K562 (cell line): ENCODE measurements at regions not wholly inside any gene's neighbourhood (a gene's known extent, or its start where the extent isn't known, plus 50 kb on each side); places are given as distances from the start of the nearest gene placed in this dataset.

Source experiments
- DACH1 ChIP-seq: fragments of 450-650 bp; IDR thresholded peaks from 2 replicates; pipeline ENCODE4 v1.6.1; 2018; ENCODE audit not compliant: partially characterized antibody
- DPF2 ChIP-seq: fragments of 450-650 bp; IDR thresholded peaks from 2 replicates; pipeline ENCODE4 v1.6.1; 2016
- EGR1 ChIP-seq: fragments of 450-650 bp; conservative IDR thresholded peaks from 2 replicates; pipeline ENCODE4 v1.6.1; 2017; ENCODE audit warnings: mild to moderate bottlenecking
- EP300 ChIP-seq: IDR thresholded peaks from 2 replicates; pipeline ENCODE4 v1.6.1; 2012; ENCODE audit warnings: low read length, improper control_type of control experiment
- ESRRA ChIP-seq: fragments of 450-650 bp; IDR thresholded peaks from 2 replicates; pipeline ENCODE4 v1.6.1; 2014; ENCODE audit warnings: low read depth, mild to moderate bottlenecking, moderate library complexity, borderline replicate concordance
- KDM1A ChIP-seq, 2 experiments: fragments of 450-650 bp; IDR thresholded peaks; 2 replicates each; pipeline ENCODE4 v1.6.1; 2016; ENCODE audit warnings: mild to moderate bottlenecking in 2 of 2
- KHSRP ChIP-seq: fragments of 450-650 bp; IDR thresholded peaks from 2 replicates; pipeline ENCODE4 v1.6.1; 2017
- L3MBTL2 ChIP-seq: fragments of 450-650 bp; IDR thresholded peaks from 2 replicates; pipeline ENCODE4 v1.6.1; 2016; ENCODE audit warnings: mild to moderate bottlenecking, moderate library complexity
- MEIS2 ChIP-seq: fragments of 450-650 bp; IDR thresholded peaks from 2 replicates; pipeline ENCODE4 v1.6.1; 2014; ENCODE audit warnings: mild to moderate bottlenecking; ENCODE audit not compliant: partially characterized antibody
- PBX2 ChIP-seq, 2 experiments: IDR thresholded peaks in 1 of 2; conservative IDR thresholded peaks in 1 of 2; 2 replicates each; pipeline ENCODE4 v1.6.1; 2016; ENCODE audit warnings: low read depth in 2 of 2, mild to moderate bottlenecking in 1 of 2, missing compliant biosample characterization in 1 of 2, missing genetic modification characterization in 1 of 2, moderate library complexity in 1 of 2
- PKNOX1 ChIP-seq: fragments of 450-650 bp; IDR thresholded peaks from 2 replicates; pipeline ENCODE4 v1.6.1; 2016
- SOX6 ChIP-seq: fragments of 450-650 bp; IDR thresholded peaks from 2 replicates; pipeline ENCODE4 v1.6.1; 2014; ENCODE audit warnings: mild to moderate bottlenecking
- ZBTB11 ChIP-seq, 3 experiments: fragments of 200-800 bp in 1 of 3; fragments of 250-450 bp in 1 of 3; fragments of 450-650 bp in 1 of 3; sonication (Bioruptor Pico) in 1 of 3; sonication (Bioruptor generic) in 1 of 3; formaldehyde crosslinking in 1 of 3; IDR thresholded peaks; 2 replicates each; pipeline versions ENCODE4 v1.6.1 to v1.8.0; 2016 to 2022; ENCODE audit warnings: mild to moderate bottlenecking in 2 of 3, missing genetic modification characterization in 2 of 3, missing compliant biosample characterization in 1 of 3, moderate library complexity in 1 of 3
- ZNF12 ChIP-seq: sonication (generic); formaldehyde crosslinking; IDR thresholded peaks from 2 replicates; pipeline ENCODE4 v1.4.0; 2020; ENCODE audit warnings: mild to moderate bottlenecking, missing genetic modification reagents
- ZNF778 ChIP-seq: fragments of 450-650 bp; formaldehyde crosslinking; IDR thresholded peaks from 2 replicates; pipeline ENCODE4 v1.4.0; 2020; ENCODE audit warnings: mild to moderate bottlenecking, moderate library complexity
- ZNF785 ChIP-seq: fragments of 250-450 bp; sonication (Bioruptor Pico); IDR thresholded peaks from 2 replicates; pipeline ENCODE4 v1.4.0; 2020; ENCODE audit warnings: mild to moderate bottlenecking
- TF ChIP-seq, protein P1 (sequence below): fragments of 200-800 bp; sonication (Bioruptor generic); IDR thresholded peaks from 2 replicates; pipeline ENCODE4 v1.6.1; 2016; ENCODE audit warnings: missing genetic modification characterization, missing compliant biosample characterization

DNA sequence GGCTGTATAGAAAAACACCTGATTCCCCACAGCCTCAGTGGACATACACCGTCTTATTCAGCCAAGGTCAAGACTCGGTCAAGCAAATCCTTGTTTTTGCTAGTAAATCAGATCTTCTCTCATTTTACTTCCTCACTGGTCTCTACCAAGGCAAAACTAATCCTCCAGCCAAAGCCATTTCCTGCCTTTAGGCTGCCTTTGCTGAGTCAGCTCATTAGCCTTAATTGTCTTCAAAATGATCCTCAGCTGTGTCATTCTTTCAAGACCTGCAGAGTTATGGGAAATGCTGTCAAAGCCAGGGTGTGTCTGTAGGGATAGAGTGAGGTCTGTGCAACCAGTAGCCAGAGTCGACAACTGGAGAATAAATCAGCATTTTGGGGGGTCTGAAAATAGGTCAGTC is 107.2 kb upstream of the FAM180A start (continued):
- TF ChIP-seq, protein P1, sequence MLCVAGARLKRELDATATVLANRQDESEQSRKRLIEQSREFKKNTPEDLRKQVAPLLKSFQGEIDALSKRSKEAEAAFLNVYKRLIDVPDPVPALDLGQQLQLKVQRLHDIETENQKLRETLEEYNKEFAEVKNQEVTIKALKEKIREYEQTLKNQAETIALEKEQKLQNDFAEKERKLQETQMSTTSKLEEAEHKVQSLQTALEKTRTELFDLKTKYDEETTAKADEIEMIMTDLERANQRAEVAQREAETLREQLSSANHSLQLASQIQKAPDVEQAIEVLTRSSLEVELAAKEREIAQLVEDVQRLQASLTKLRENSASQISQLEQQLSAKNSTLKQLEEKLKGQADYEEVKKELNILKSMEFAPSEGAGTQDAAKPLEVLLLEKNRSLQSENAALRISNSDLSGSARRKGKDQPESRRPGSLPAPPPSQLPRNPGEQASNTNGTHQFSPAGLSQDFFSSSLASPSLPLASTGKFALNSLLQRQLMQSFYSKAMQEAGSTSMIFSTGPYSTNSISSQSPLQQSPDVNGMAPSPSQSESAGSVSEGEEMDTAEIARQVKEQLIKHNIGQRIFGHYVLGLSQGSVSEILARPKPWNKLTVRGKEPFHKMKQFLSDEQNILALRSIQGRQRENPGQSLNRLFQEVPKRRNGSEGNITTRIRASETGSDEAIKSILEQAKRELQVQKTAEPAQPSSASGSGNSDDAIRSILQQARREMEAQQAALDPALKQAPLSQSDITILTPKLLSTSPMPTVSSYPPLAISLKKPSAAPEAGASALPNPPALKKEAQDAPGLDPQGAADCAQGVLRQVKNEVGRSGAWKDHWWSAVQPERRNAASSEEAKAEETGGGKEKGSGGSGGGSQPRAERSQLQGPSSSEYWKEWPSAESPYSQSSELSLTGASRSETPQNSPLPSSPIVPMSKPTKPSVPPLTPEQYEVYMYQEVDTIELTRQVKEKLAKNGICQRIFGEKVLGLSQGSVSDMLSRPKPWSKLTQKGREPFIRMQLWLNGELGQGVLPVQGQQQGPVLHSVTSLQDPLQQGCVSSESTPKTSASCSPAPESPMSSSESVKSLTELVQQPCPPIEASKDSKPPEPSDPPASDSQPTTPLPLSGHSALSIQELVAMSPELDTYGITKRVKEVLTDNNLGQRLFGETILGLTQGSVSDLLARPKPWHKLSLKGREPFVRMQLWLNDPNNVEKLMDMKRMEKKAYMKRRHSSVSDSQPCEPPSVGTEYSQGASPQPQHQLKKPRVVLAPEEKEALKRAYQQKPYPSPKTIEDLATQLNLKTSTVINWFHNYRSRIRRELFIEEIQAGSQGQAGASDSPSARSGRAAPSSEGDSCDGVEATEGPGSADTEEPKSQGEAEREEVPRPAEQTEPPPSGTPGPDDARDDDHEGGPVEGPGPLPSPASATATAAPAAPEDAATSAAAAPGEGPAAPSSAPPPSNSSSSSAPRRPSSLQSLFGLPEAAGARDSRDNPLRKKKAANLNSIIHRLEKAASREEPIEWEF (CRISPR knock-in tag): no peak
- no peak for TF ChIP-seq DACH1
- 0 out of 2 replicates have a peak, but pooled peaks have one; percentile 34 for TF ChIP-seq DPF2
- peak; percentile 69; the same call in 1 of the 2 replicates for TF ChIP-seq SOX6
- TF ChIP-seq ZBTB11 (CRISPR knock-in tag; IDR thresholded peaks at IDR 0.05): no peak
- no peak for TF ChIP-seq EGR1
- TF ChIP-seq PBX2 (CRISPR knock-in tag; IDR thresholded peaks at IDR 0.05; ENCODE audit: low read depth): no peak
- TF ChIP-seq PBX2 (tag; conservative IDR thresholded peaks at IDR 0.05; ENCODE audit: low read depth): peak; percentile 86
- TF ChIP-seq ZNF12 (CRISPR knock-in tag): no peak
- TF ChIP-seq KDM1A (IDR thresholded peaks at IDR 0.05): peak in 1 of 2 experiments; percentile 61; a peak in 1 of 4 replicates
- TF ChIP-seq L3MBTL2: no peak
- no peak for TF ChIP-seq ZNF778 (CRISPR knock-in tag)
- peak; percentile 23; the same call in 1 of the 2 replicates for TF ChIP-seq PKNOX1
- TF ChIP-seq EP300: no peak; the same call in 1 of the 2 replicates
- peak; percentile 62 for TF ChIP-seq ESRRA
- no peak for TF ChIP-seq KHSRP
- TF ChIP-seq MEIS2: peak; percentile 61
- no peak for TF ChIP-seq ZNF785 (CRISPR knock-in tag)
